ENCODE measurements at regions not wholly inside any gene's neighbourhood (a gene's known extent, or its start where the extent isn't known, plus 50 kb on each side); places are given as distances from the start of the nearest gene placed in this dataset.

GRCh38 chr12:126389220-126389841, 1324.1 kb downstream of the AACS start:
- intact Hi-C loops (cut with micrococcal nuclease) = no loop called here

GRCh38 chr12:126389961-126390360, 1324.7 kb downstream of the AACS start:
- intact Hi-C loops (cut with micrococcal nuclease) = no loop called here
- DNase-seq (no peak), ATAC-seq (no peak)

More at GRCh38 chr12:126389220-126389841, 1324.1 kb downstream of the AACS start:
- DNase-seq (peak; percentile 27), ATAC-seq (no peak)

GRCh38 chr12:126390969-126391566, 1325.8 kb downstream of the AACS start:
- intact Hi-C loops (cut with micrococcal nuclease) = no loop called here
- no peak for DNase-seq
- no peak for ATAC-seq

- no peak for DNase-seq
- no peak for ATAC-seq
- intact Hi-C loops (cut with micrococcal nuclease) = no loop called here
These were observed 1331.3 kb downstream of the AACS start for GRCh38 chr12:126396536-126396935.

- DNase-seq = peak; percentile 35
- peak; percentile 76 for ATAC-seq
- intact Hi-C loops (cut with micrococcal nuclease) = no loop called here
These were observed 1331.9 kb downstream of the AACS start for GRCh38 chr12:126397071-126397581.

GRCh38 chr12:126397660-126398059, 1332.4 kb downstream of the AACS start:
- intact Hi-C loops (cut with micrococcal nuclease) = no loop called here

GRCh38 chr12:126400831-126401230, 1335.6 kb downstream of the AACS start:
- DNase-seq (no peak), ATAC-seq (no peak)
- intact Hi-C loops (cut with micrococcal nuclease) = no loop called here

More at GRCh38 chr12:126397660-126398059, 1332.4 kb downstream of the AACS start:
- DNase-seq = no peak
- ATAC-seq = no peak

- DNase-seq = no peak
- intact Hi-C loops (cut with micrococcal nuclease) = no loop called here
- ATAC-seq = no peak
These were observed 1339.2 kb downstream of the AACS start for GRCh38 chr12:126404293-126404881.

- ATAC-seq (no peak), DNase-seq (no peak)
- intact Hi-C loops (cut with micrococcal nuclease) = no loop called here
These were observed 1353.2 kb downstream of the AACS start for GRCh38 chr12:126418400-126418799.

GRCh38 chr12:126419131-126419530, 1353.9 kb downstream of the AACS start:
- intact Hi-C loops (cut with micrococcal nuclease) = no loop called here
- DNase-seq = no peak
- no peak for ATAC-seq

- DNase-seq (no peak), ATAC-seq (no peak)
- intact Hi-C loops (cut with micrococcal nuclease) = no loop called here
These were observed 1359.5 kb downstream of the AACS start for GRCh38 chr12:126424696-126425095.

GRCh38 chr12:126425264-126425663, 1360.0 kb downstream of the AACS start:
- intact Hi-C loops (cut with micrococcal nuclease) = no loop called here
- ATAC-seq = no peak
- DNase-seq = no peak

- intact Hi-C loops (cut with micrococcal nuclease) = no loop called here
- ATAC-seq = no peak
- no peak for DNase-seq
These were observed 1363.5 kb downstream of the AACS start for GRCh38 chr12:126428769-126429168.

GRCh38 chr12:126430921-126431320, 1365.7 kb downstream of the AACS start:
- ATAC-seq = no peak

GRCh38 chr12:126431767-126432166, 1366.5 kb downstream of the AACS start:
- DNase-seq = no peak
- intact Hi-C loops (cut with micrococcal nuclease) = no loop called here
- no peak for ATAC-seq

More at GRCh38 chr12:126430921-126431320, 1365.7 kb downstream of the AACS start:
- intact Hi-C loops (cut with micrococcal nuclease) = no loop called here
- no peak for DNase-seq

GRCh38 chr12:126432780-126433179, 1367.5 kb downstream of the AACS start:
- no peak for ATAC-seq
- no peak for DNase-seq
- intact Hi-C loops (cut with micrococcal nuclease) = no loop called here

GRCh38 chr12:126434412-126434985, 1369.3 kb downstream of the AACS start:
- no peak for DNase-seq
- no peak for ATAC-seq
- intact Hi-C loops (cut with micrococcal nuclease) = no loop called here

GRCh38 chr12:126436041-126436440, 1370.8 kb downstream of the AACS start:
- ATAC-seq = no peak
- DNase-seq = no peak
- intact Hi-C loops (cut with micrococcal nuclease) = no loop called here

- no peak for ATAC-seq
These were observed 1372.7 kb downstream of the AACS start for GRCh38 chr12:126437934-126438333.

GRCh38 chr12:126443977-126444376, 1378.7 kb downstream of the AACS start:
- DNase-seq (no peak), ATAC-seq (no peak)
- intact Hi-C loops (cut with micrococcal nuclease) = no loop called here

More at GRCh38 chr12:126437934-126438333, 1372.7 kb downstream of the AACS start:
- DNase-seq = no peak
- intact Hi-C loops (cut with micrococcal nuclease) = no loop called here
